Hematopoietic multipotent progenitor cell treated with erythropoietin and hydrocortisone succinate and interleukin-3 and kit ligand, for 4 days (in vitro differentiated cells): ENCODE measurements at regions not wholly inside any gene's neighbourhood (a gene's known extent, or its start where the extent isn't known, plus 50 kb on each side); places are given as distances from the start of the nearest gene placed in this dataset.

Source experiments
- DNase-seq: peaks from one replicate; pipeline ENCODE4 v3.0.0-alpha.2; 2015

DNA sequence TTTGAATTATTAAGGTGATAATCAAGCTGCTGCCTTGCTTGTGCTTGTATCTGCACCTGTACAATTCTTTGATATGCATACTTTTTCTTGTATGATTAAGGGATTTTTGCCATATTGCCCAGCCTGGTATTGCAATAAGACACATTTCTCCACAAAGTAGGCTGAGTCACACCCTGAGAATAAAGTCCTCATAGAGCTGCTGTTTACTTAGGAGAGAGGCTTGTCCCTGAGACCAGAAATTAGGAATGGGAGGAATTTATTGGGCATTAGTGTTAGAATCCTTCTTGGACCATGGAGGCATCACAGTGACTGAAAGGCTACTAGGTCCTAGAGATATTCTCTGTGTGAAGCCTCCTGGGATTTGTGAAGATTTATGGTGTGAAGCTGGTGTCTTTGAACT lies 506.8 kb upstream of the FBXO33 start:
- DNase-seq: no peak

DNA sequence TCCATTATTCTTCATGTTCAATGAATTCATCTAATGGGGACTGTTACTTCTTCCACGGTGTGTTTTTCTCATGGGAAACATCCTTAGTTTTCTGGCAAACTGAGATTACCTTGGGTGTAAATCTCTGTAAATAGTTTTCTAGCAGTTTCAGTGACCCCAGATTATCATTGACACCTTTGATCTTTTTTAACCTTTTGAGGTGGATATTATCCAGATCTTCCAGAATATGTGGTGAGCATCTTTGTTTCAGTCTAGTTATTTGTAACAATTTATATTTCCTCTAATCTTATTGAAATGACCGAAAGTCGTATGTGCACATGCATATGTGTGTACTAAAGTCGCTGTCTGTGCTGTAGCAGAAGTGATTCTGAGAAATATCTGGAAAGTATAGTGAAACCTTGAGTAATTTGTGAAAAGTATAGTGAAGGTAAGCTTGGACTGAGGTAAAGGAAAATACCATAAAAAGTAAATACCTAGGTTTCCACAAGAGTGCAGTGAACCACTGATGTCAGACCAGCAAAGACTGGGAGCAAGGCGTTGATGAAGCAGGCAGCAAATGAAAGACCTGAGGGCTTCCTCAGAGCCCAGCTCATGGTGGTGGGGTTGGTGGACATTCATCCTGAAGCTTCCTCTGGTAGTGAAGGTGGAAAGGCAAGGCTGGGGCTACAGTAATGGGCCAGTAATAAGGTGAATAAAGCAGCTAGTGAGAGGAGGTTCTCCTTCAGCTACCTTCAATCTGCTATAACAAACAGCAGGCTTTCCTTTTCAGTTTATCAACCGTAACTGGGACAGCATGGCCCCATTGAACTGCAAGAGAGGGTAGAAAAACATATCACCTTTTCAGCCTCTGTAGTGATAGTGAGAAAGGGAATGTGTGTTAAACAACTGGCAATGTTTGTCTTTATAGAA lies 480.2 kb upstream of the FBXO33 start:
- DNase-seq: no peak

DNA sequence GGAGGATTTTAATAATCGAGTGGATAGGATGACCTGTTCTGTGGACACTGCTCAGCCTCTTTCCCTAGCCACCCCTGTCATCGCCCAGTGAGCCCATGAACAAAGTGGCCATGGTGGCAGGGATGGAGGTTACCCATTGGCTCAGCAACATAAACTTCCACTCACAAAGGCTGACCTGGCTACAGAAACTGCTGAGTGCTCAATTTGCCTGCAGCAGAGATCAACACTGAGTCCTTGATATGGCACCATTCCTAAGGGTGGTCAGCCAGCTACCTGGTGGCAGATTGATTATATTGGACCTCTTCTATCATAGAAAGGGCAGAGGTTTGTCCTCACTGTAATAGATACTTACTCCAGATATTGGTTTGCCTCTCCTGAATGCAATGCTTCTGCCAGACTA lies 465.4 kb upstream of the FBXO33 start:
- DNase-seq: no peak

DNA sequence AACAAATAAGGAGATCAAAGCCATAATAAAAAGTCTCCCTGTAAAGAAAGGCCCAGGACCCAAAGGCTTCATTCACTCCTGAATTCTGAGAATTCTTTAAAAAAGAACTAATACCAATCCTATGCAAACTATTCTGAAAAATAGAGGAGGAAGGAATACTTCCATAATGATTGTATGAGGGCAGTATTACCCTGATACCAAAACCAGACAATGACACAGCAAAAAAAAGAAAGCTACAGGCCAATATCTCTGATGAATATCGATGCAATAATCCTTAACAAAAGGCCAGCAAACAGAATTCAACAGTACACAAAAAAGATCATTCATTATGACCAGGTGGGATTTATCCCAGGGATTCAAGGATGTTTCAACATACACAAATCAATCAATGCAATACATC lies 457.8 kb upstream of the FBXO33 start:
- DNase-seq: no peak

DNA sequence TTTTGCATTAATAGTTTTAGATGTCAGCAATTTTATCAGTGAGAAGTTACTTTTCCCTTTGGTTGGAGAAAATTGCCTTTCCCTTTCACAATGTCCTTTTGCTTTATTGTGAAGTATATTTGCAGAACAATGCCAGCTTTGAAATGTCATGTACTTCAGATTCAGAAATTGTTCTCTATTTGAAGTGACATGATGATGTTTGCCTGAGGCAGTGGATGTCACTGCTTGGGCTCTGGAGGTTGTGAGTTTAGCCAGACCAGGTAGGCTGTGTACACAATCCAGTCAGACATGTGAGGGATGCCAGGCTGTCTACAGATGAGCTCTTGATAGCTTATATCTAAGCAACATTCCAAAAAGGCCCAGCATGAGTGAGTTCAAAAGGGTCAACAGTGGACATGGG lies 451.9 kb upstream of the FBXO33 start:
- DNase-seq: no peak

DNA sequence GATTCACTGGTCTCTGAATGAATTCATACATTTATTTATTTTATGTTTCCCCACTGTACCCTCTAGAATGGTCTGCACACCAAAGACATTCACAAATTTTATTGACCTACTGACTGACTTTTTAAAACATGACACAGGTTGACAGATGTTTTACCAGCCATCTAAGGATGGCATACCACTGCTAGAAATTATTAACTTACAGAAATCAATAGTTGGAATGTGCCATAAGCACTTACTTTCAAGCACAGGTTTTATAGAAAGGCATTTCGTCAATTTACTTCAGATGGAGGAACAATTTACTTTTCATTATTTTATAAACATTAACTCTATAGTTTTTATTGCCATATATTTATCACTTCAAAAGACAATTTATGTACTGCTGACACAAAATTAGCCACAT lies 448.7 kb upstream of the FBXO33 start:
- DNase-seq: no peak

DNA sequence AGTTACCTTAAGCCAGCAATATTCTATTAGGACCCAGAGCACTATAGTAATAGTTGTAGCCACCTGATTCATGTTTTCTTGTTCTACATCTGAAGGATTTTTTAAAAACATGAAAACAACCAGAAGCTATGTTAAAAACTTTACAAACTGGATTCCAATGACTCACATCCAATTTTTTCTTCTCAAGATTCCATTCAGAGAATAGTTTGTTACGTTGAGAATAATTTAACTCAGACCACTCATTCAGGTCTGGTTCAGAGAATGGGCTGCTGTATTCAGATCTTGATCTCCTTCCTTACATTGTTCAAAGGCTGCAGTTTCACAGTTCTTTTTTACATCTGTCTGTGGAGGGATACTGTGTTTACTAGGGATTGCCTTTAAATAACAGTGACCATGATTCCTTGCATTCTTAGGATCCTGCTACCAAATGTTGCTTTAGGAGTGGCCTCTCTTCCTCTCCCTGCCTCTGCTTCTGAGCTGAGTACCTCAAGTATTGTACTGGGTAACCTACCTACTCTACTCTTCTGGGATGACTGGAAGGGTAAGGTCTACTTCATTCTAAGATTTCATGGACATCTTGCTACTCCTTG lies 448.0 kb upstream of the FBXO33 start:
- DNase-seq: no peak

DNA sequence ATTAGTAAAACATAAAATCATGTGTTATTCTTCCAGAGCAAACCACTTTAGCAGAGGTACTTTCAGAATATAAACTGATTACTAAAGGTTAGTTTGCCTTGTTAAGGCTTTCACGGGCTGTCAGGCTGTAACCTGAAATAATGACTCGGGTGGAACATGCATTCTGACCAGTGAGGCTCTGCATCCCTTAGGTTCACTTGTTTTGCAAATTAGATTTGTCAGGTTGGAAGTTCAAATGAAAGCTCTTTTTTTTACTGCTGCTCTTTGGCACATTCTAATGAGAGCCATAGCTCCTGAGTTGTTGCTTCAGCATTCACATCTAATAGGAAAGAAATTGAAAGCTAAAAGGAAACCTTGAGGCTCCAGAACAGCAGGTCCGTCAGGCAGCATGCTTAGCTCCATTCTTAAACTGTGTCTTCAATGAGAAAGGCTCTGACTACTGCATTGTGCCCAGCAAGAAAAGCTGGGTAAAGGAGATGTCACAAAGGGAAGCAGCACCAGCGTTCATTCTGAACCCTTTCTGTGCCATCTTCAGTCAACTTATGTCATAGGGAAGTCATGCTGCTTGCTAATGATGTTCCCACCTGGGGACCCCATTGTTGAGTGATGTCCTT lies 445.5 kb upstream of the FBXO33 start:
- DNase-seq: no peak

DNA sequence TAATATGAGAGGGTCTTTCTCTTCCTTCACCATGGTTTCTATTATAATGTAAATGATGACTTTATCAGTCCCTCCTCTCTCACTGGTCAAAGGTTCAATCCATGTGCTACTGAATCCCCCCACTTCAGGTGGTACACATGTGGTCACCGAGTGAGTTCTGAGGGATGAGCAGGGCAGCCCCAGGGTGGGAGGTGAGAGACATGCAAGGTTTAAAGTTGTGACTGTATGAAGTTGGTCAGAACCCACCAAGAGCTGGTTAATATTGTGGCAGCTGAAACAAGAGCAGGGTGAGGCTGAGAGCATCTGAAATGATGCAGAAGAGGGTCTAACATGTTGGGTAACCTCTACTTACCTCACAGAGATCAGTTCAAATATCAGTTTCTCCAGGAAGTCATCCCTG lies 444.7 kb upstream of the FBXO33 start:
- no peak for DNase-seq

DNA sequence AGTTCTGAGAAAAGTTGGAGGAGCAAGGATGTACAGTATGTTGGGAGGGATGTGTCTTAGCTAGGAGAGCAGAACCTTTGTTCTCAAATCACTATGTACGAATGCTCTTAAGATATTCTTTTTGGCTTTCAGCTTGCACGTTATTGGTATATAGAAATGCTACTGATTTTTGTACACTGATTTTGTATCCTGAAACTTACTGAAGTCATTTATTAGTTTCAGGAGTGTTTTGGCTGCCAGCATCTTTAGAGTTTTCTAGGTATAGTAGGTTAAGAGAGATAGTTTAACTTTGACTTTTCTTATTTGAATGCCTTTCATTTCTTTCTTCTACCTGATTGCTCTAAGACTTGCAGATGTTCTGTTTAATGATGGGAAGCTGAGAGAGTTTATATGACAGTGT lies 442.8 kb upstream of the FBXO33 start:
- DNase-seq: no peak

DNA sequence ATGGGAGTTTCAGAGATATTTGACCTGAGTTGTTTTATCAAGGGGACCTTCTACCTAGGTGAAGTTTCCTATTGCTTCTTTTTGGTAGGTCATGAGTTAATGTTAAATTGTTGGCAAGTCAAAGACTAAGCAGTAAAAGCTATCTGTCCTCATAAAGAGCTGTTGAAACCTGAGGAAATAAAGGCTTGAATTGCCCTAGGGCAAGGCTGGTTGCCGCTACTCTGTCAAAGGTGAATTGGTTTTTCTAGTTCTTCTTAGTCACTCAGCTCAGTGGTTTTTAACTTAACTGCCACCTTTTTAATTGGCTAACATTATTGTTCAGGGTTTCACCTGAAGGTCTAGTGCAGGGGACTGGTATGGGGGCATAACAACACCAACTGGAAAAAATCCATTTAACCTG lies 441.6 kb upstream of the FBXO33 start:
- no peak for DNase-seq

DNA sequence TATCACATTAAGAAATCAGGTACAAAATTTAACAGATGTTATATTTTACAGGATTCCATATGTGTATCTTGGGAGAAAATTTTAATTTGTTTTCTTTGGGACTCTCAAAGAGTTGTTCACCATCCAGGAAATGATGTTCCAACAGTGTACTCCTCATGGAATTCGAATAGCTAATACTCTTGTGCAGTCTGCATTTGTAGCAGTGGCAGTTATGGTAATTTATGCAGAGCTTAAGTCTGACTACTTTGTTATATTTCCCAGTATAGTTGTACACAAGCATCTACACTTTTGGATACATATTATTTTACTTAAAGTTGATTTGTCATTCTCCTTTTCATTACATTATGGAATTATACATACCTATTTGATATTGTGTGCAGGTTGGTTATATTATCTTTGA lies 436.7 kb upstream of the FBXO33 start:
- DNase-seq: no peak

DNA sequence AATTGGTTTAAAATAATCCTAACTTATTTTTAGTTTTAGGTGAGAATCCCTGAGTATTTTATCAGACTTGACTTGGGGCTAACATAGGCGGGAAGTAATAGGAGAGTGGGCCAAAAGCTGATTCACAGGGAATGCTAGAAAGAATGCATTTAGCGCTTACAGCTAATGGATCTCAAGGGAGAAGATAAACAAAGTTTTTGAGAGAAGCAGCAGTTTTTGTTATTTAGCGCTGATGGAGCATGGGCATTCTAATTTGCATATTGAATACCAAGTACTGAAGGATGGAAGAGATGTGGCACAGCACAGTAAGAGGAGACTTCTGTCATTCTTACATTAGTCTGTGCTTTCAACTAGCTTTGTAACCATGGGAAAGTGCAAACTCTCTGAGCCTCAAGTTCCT lies 436.0 kb upstream of the FBXO33 start:
- DNase-seq: no peak

DNA sequence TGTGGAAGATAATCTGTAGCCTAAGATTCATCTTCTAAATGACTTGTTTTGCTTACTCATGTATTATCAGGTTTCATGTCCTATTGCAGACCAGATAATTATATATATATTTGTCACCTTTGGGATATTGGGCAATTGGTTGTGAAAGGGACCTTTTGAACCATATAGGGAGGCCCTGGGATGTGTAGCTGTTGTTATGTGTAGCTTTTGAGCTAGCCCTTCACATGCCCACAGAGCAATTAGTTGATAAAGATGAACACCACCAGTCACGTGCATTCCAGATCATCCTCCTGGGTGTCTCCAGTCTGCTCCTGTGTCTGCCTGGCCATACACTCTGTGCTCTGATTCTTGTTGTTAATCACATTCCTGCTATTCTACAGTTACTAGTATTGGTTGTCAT lies 431.2 kb upstream of the FBXO33 start:
- DNase-seq: no peak

DNA sequence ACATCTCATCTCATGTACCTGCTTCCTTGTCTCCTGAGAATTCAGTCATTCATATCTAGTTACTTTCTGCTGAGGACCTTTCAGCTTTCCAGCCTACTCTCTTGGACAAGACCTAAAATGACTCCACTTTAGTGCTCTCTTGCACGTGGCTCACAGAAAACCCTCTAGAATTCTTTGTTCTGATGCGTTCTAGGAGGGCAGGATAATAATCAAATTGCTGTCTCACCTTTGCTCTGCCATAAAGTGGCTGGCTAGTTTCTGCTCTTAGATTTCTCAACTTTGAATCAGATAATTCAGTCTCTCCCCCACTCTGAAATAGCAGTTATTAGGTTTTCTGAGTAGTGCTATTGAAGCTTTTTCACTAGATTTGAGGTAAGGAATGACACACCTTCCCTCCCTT lies 429.5 kb upstream of the FBXO33 start:
- DNase-seq: no peak

DNA sequence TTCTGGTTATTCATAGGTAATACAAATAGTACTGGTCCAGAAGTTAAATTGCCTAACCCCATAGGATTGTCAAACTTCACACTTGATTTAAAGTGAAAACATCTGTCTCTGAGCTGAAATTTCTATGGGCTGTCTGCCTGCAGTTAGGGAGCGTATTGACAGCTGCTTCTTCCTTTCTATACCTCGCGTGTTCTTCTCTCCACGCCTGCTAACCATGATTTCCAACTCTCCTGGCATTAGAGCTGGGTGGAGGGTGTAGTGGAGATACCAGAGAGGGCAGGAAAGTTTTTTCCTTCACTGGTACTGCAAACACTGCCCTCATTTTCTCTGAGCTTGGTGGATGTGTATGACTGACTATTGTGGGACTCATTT lies 429.0 kb upstream of the FBXO33 start:
- no peak for DNase-seq

DNA sequence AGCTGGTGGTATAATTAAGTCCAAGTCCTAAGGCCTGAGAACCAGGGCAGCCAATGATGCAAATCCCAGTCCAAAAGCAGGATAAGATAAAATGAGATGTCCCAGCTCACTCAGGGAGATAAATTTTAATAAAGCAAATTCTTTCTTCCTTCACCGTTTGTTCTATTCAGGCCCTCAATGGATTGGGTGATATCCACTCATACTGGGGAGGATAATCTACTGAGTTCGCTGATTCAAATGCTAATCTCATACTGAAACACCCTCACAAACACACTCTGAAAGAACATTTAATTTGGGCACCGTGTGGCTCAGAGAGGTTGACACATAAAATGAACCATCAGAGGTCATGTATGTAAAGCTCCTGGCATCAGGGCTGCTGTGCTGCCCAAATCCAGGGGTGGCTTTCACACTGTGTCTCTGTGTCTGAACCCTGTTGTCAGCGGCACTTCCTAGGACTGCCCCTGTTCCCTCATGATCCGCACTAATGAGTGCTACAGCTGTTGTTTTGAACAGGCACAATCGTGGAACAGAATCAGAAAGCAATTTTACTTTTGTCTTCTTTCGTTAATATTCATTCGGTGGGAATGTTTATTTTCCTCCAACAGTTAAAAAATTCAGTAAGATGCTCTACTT lies 428.5 kb upstream of the FBXO33 start:
- DNase-seq: no peak

DNA sequence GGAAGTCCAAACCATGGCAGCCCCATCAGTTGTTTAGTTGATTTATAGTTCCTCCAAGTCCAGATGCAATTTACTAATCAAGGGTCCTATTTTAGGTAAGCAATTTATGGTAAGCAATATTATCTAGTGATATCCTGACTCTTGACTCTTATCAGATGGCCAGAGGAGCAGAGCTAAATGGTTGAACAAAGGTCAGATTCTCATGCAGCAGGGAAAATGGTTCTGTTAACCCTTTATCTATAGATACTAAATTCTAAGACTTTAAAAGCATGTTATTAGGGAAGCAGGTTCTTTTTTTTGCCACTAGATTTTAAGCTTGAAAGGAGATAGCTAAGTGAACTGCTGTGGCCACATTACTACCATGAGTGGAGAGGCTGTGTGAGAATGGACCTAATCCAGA lies 427.1 kb upstream of the FBXO33 start:
- no peak for DNase-seq

DNA sequence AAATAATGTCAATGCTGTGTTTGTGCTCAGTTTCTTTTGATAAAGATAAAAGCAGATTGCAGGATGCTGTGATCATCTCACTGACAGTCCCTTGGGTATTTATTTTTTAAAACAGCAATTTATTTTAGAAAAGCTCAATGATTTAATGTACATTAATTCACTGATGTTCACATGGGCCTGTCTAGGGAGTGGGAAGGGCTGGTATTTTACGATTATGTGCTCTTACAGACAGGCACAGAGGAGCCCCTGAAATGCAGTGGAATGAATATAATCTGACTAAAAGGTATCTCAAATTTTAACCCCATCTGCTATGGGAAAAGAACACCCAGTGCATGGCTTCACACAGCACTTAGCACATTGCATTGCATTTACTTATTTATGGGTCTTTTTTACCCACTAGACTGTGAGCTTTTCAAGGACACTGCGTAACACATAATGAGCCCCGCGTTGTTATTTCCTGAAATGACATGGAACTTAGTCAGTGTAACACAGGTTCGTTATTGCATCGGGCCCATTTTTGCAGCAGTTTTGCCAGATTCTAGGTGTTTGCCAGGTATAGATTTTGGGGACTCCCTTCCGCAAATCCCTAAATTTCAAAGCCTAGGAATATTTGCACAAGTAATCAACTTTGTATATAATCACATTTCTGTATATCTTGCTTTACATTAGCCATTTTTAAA lies 425.3 kb upstream of the FBXO33 start:
- no peak for DNase-seq

DNA sequence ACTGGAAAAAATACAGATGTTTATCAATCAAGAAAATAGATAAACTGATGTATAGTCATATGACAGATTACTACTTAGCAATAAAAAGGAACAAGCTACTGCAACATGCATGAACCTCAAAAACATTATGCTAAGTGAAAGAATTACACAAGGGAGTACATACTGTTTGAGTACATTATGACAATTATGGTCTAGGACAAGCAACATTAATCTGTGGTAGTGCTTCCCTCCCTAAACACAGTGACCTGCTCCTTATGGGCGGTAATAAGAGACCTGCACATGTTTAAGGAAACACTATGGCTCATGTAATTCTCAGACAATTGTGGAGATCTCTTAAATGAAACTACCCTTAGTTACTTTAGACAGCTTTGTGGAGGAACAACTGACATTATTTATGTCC lies 421.2 kb upstream of the FBXO33 start:
- DNase-seq: no peak

DNA sequence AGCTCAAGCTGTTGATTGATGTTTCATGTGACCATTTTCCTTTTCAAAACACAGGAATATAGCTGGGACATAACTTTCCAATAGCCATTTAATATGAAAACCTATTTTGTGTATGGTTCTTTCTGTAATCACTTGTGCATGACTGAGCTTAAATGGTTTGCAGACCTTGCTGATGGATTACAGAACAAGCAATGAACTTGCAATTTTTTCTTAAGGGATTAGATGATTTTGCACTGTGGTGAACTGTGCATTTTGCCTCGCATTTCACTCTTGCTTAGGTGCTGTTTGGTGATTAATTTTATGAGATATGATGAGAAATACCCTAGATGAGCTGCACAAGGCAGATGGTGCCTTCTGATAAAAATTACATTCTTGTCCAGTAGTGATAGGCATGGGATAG lies 419.0 kb upstream of the FBXO33 start:
- DNase-seq: no peak

DNA sequence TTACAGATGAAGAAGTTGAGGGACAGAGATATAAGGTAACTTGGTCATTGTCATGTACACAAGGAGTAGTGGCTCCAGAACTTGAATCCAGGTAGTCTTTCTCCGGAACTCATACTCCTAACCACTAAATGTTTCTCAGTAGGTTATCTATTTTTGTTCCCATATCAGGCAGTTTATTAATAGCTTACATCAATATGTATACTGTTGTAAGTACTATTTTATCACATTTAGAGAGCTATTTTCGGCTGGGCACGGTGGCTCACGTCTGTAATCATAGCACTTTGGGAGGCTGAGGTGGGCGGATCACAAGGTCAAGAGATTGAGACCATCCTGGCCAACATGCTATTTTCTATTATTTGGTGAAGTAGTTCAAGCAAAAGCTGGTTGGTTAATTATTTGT lies 415.6 kb upstream of the FBXO33 start:
- no peak for DNase-seq

DNA sequence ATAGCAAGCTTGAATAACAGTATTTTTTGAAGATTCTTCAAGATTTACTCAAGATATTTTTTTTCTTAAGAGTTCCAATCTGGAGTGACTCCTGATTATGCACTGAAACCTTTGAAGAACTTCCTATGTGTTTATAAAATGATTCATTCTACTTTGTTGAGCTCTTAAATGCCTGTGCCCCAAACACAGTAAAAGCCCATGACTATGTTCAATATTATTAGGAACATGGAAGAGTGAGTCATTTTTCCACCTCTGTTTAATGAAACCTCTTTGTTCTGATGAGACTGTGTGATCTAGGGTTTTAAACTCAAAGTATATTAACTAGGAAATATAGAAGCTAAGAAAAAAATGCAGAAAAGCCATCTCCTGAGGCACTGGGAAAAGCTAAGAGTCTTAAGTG lies 415.0 kb upstream of the FBXO33 start:
- DNase-seq: no peak
